ENCODE measurements at regions not wholly inside any gene's neighbourhood (a gene's known extent, or its start where the extent isn't known, plus 50 kb on each side); places are given as distances from the start of the nearest gene placed in this dataset.

GRCh38 chr18:47594621-47595086, 335.8 kb downstream of the SMAD2 start:
- no peak for TF ChIP-seq CTCF (IDR thresholded peaks at IDR 0.05; ENCODE audit: low read depth, low read length)
- no peak for TF ChIP-seq POLR2A (IDR thresholded peaks at IDR 0.05; ENCODE audit: extremely low read depth, insufficient read length)
- TF ChIP-seq MYC (IDR thresholded peaks at IDR 0.05; ENCODE audit: low read depth, low read length): no peak
- TF ChIP-seq MAX (IDR thresholded peaks at IDR 0.05; ENCODE audit: low read depth, low read length): no peak
